ENCODE measurements at regions not wholly inside any gene's neighbourhood (a gene's known extent, or its start where the extent isn't known, plus 50 kb on each side); places are given as distances from the start of the nearest gene placed in this dataset.

DNA sequence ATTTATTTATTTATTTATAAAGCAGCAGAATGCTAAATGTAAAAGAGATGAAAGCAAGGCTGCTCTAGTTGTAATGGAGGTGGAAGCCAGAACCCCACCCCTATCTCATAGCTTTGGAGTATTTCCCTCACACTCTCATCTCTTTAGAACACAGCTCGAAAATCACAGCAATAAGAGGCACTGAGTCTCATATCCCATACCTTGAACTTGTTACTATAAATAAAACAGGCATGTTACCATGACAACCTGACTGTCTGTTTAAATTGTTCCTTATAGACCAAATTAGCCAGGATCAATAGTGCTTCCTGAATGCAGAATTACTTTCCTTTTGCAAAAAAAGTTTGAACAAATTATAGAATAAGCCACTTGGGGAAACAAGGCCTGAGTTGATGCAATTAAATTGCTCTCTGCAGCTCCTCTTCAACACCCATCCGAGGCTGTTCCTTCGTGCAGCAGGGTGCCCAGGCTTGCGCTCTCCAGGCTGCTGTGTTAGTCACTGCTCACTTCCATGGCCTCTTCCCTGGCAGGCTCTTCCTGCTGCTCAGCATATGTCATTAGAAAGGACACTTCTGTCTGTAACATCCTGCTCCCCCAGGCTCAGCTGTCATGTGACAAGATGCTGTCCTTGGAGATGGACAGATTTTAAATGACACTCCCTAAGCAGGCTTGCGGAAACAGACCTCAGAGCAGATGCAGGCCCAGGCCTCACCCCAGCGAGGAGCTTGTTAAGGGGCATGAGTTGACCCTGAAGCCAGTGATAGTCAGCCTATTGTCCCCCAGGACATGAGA is 120.2 kb downstream of the CARTPT start:
- no peak for DNase-seq (ENCODE audit: low spot score in 2 of 2)
- TF ChIP-seq POLR2AphosphoS5 (IDR thresholded peaks at IDR 0.05) (no peak), EP300 (IDR thresholded peaks at IDR 0.05) (no peak)
- WGBS = 74% methylated on average over 6 of the region's 6 CpGs

DNA sequence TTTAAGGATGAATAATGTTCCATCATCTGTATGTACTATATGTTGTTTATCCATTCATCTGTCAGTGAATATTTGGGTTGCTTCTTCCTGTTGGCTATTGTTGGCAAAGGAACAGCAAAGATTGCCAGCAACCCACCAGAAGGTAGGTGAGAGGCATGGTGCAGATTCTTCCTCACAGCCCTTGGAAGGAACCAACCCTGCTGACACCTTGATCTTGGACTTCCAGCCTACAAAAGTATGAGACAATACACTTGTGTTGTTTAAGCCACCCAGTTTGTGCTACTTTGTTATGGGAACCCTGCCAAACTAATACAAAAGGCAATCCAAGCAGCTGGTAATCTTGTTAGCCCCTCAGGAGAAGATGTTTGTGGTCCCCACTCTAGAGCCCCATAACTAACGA is 122.0 kb downstream of the CARTPT start:
- no peak for DNase-seq (ENCODE audit: low spot score in 2 of 2)
- TF ChIP-seq, protein P1, sequence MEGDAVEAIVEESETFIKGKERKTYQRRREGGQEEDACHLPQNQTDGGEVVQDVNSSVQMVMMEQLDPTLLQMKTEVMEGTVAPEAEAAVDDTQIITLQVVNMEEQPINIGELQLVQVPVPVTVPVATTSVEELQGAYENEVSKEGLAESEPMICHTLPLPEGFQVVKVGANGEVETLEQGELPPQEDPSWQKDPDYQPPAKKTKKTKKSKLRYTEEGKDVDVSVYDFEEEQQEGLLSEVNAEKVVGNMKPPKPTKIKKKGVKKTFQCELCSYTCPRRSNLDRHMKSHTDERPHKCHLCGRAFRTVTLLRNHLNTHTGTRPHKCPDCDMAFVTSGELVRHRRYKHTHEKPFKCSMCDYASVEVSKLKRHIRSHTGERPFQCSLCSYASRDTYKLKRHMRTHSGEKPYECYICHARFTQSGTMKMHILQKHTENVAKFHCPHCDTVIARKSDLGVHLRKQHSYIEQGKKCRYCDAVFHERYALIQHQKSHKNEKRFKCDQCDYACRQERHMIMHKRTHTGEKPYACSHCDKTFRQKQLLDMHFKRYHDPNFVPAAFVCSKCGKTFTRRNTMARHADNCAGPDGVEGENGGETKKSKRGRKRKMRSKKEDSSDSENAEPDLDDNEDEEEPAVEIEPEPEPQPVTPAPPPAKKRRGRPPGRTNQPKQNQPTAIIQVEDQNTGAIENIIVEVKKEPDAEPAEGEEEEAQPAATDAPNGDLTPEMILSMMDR (IDR thresholded peaks at IDR 0.05) = no peak
- no peak for TF ChIP-seq EP300 (IDR thresholded peaks at IDR 0.05)
- no peak for TF ChIP-seq POLR2AphosphoS5 (IDR thresholded peaks at IDR 0.05)
- no peak for TF ChIP-seq POLR2A (IDR thresholded peaks at IDR 0.05)
- WGBS = 89% methylated on average over 1 of the region's 1 CpG
- H3K36me3 ChIP-seq = no peaks in the 10 kb centered on the region
- H3K27ac ChIP-seq = no peak overlapping the region
- no peaks in the 10 kb centered on the region for H3K4me1 ChIP-seq
- no peaks in the 10 kb centered on the region for H3K27me3 ChIP-seq
- H3K9me3 ChIP-seq = no peaks in the 10 kb centered on the region
- H3K4me3 ChIP-seq = no peak overlapping the region

More for the DNA sequence above, 120.2 kb downstream of the CARTPT start:
- no peak overlapping the region for H3K4me3 ChIP-seq
- no peak overlapping the region for H3K27ac ChIP-seq
- H3K4me1 ChIP-seq = no peaks in the 10 kb centered on the region
- H3K27me3 ChIP-seq = no peaks in the 10 kb centered on the region
- H3K9me3 ChIP-seq = no peaks in the 10 kb centered on the region
- no peaks in the 10 kb centered on the region for H3K36me3 ChIP-seq

DNA sequence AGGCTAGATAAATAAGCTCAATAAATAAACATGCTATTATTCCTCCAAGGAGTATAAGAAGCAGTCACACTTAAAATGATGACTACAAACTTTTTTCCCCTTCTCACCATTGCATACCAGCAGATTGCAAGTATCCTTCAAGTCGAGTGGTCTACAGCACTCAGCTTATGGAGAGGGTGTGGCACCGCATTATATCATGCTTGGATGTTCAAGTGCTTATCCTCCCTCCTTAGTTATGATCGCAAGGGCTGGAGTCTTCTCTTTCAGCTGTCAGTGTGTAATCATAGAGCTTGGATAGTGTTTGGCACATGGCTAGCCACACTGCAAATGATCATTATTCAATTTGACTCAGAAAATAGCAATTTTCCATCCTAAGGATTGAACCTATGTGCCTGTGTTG is 124.0 kb downstream of the CARTPT start:
- no peaks in the 10 kb centered on the region for H3K4me1 ChIP-seq
- 92% methylated on average over 3 of the region's 3 CpGs for WGBS
- H3K27me3 ChIP-seq = no peaks in the 10 kb centered on the region
- H3K36me3 ChIP-seq = no peaks in the 10 kb centered on the region
- DNase-seq (ENCODE audit: low spot score in 2 of 2) = no peak
- no peak overlapping the region for H3K4me3 ChIP-seq
- H3K9me3 ChIP-seq = no peaks in the 10 kb centered on the region
- H3K27ac ChIP-seq = no peak overlapping the region
- TF ChIP-seq EP300 (IDR thresholded peaks at IDR 0.05) (no peak), POLR2AphosphoS5 (IDR thresholded peaks at IDR 0.05) (no peak), POLR2A (IDR thresholded peaks at IDR 0.05) (no peak)
- TF ChIP-seq, protein P1 (IDR thresholded peaks at IDR 0.05) = no peak

DNA sequence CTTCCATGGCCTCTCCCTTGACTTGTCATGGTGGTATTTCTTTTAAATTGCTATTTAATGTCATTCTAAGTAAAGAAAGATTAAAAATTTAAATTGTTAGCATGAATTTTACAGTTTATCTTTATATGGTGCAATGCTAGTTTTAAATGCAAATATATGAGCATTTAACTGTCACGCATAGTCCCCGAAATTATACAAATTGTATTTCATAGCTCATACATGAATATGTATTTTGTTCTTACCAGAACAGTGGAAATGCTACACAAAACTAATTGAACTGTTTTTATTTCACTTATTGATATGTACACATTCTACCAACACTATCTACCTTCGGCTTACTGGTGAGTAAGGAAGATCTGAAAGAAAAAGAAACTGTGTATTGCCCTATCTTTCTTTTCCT is 125.8 kb downstream of the CARTPT start:
- TF ChIP-seq POLR2AphosphoS5 (IDR thresholded peaks at IDR 0.05) (no peak), EP300 (IDR thresholded peaks at IDR 0.05) (no peak), POLR2A (IDR thresholded peaks at IDR 0.05) (no peak)
- TF ChIP-seq, protein P1 (IDR thresholded peaks at IDR 0.05) = no peak
- no peaks in the 10 kb centered on the region for H3K9me3 ChIP-seq
- no peak for DNase-seq (ENCODE audit: low spot score in 2 of 2)
- no peaks in the 10 kb centered on the region for H3K27me3 ChIP-seq
- 79% methylated on average over 3 of the region's 3 CpGs for WGBS
- no peaks in the 10 kb centered on the region for H3K36me3 ChIP-seq
- H3K27ac ChIP-seq = no peak overlapping the region
- H3K4me1 ChIP-seq = no peaks in the 10 kb centered on the region
- no peak overlapping the region for H3K4me3 ChIP-seq

DNA sequence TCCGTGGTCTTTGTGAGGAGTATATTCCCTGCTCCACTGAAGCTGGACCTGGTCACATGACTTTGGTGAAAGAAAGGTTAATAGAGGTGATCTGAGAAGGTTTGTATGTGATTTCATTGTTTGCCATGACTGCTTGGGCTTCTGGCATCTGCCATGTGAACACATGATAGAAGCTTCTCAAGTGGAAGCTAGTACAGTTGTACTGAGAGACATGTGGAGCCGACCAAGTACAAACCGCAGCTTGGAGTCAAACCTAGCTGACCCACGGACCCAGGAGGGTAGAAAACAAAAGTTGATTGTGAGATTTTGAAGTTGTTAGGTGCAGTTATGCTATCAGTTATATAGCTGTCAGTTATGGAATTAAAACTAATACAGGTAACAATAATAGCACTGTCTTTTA is 140.4 kb downstream of the CARTPT start:
- Histone ChIP-seq H3K4me3 (no peak overlapping the region), H3K27ac (no peak overlapping the region)
- WGBS = 73% methylated on average over 4 of the region's 4 CpGs

More for the DNA sequence above, 140.4 kb downstream of the CARTPT start:
- Histone ChIP-seq H3K27me3 (no peaks in the 10 kb centered on the region), H3K9me3 (peaks cover 6% of the 10 kb centered on the region), H3K4me1 (no peaks in the 10 kb centered on the region), H3K36me3 (no peaks in the 10 kb centered on the region)
- TF ChIP-seq, protein P1 (IDR thresholded peaks at IDR 0.05) = no peak
- no peak for TF ChIP-seq POLR2A (IDR thresholded peaks at IDR 0.05)
- no peak for TF ChIP-seq EP300 (IDR thresholded peaks at IDR 0.05)
- TF ChIP-seq POLR2AphosphoS5 (IDR thresholded peaks at IDR 0.05) = no peak
- DNase-seq (ENCODE audit: low spot score in 2 of 2) = no peak

All from suprapubic skin (tissue), 4 donors.